ENCODE measurements at regions not wholly inside any gene's neighbourhood (a gene's known extent, or its start where the extent isn't known, plus 50 kb on each side); places are given as distances from the start of the nearest gene placed in this dataset.

DNA sequence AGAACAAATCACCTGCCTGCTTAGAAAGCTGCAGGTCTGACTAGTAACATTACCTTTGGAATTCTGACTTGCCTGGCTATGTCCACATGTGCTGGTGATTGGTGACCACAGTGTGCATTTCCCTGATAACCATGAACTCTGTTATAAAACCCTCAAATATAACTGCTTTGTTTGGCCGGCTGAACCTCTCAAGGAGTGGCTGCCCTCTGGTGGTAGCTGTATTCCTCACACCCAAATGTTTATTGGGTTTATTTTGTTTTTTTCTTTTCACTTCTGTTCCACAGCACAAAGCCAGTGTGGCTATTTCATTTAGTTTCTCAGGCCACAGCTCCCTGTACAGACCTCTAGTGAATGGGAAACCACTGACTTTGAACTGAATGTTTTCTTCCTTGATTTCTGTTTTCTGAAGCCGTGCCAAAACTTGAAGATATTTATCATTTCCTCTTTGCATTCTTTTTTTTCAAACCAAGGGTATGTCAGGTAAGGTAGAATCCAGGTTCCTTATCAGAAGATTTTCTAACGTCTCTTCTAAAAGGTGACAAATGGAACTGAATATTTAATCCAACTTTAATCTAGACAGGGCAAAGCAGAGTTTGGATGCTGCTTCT, 549.0 kb upstream of the VRK2 start:
- no peaks in the 10 kb centered on the region; a peak in 1 of 5 replicates for H3K27me3 ChIP-seq (ENCODE audit: control insufficient read depth in 1 of 2, insufficient read depth in 2 of 2, low read length in 2 of 2)
- peak; percentile 66 for FAIRE-seq
- intact Hi-C loops (cut with micrococcal nuclease; ENCODE audit: unreplicated experiment) (loop anchor here (1.0 to 5.0 kb wide), 2 partner anchors 120 to 1315 kb away; partner anchors contain the start of gene CCDC85A), in situ Hi-C loops (cut with HindIII; ENCODE audit: extremely low pct_ligation_motif_present, low pct_unique_long_range_greater_than_20kb) (loop anchor here (10.0 kb wide), 1 partner anchor 123 kb away; no protein-coding TSS in a partner anchor)
- BruUV-seq (replicated peaks) = no TSS peak
- H3K36me3 ChIP-seq (replicated peaks in 1 of 2; ENCODE audit: control insufficient read depth in 1 of 2, insufficient read depth in 2 of 2, low read length in 2 of 2) = no peaks in the 10 kb centered on the region
- ChIA-PET CTCF (ENCODE audit: low intra/inter-chr PET ratio, low total read pairs) (interaction anchor here (1.4 kb wide), 1 partner anchor 1314 kb away, joined by 13 read pairs; the partner anchor contains the start of gene CCDC85A), POLR2A (no interaction called here)
- ATAC-seq = peak; percentile 88
- H3K79me2 ChIP-seq (ENCODE audit: insufficient read depth, low read length) = no peaks in the 10 kb centered on the region
- H2AFZ ChIP-seq (ENCODE audit: low read length) = no peak overlapping the region
- under 1% methylated on average over 3 of the region's 3 CpGs for WGBS (ENCODE audit: low lambda C conversion rate)
- no peak overlapping the region for H3K4me3 ChIP-seq (replicated peaks in 1 of 3; ENCODE audit: insufficient read depth in 1 of 3, low read depth in 2 of 3, low read length in 3 of 3)
- peak; percentile 50 for DNase-seq (ENCODE audit: low spot score)
- no peak overlapping the region for H3K27ac ChIP-seq (ENCODE audit: extremely low read length, insufficient read depth, low read length)
- H3K9ac ChIP-seq (ENCODE audit: insufficient read depth, low read depth, low read length) = no peak overlapping the region
- H3K9me3 ChIP-seq (ENCODE audit: low read length) = no peaks in the 10 kb centered on the region
- H3K4me1 ChIP-seq (ENCODE audit: insufficient read depth, low read length) = no peaks in the 10 kb centered on the region
- no peak overlapping the region for H3K4me2 ChIP-seq (ENCODE audit: low read depth, low read length)
- no peaks in the 10 kb centered on the region for H4K20me1 ChIP-seq (ENCODE audit: insufficient read depth, low read length)
- TF ChIP-seq ZNF816 (CRISPR knock-in tag; IDR thresholded peaks at IDR 0.05; ENCODE audit: borderline replicate concordance) (no peak), SYNCRIP (IDR thresholded peaks at IDR 0.05; ENCODE audit: insufficient read depth, low read depth, low read length) (no peak), THAP11 (CRISPR knock-in tag; IDR thresholded peaks at IDR 0.05) (no peak), CBX1 (IDR thresholded peaks at IDR 0.05; ENCODE audit: low read depth) (no peak), ZNF775 (CRISPR knock-in tag; IDR thresholded peaks at IDR 0.05; ENCODE audit: borderline replicate concordance) (no peak), MTF2 (CRISPR knock-in tag; IDR thresholded peaks at IDR 0.05; ENCODE audit: borderline replicate concordance) (no peak), RFXAP (CRISPR knock-in tag; IDR thresholded peaks at IDR 0.05; ENCODE audit: borderline replicate concordance) (no peak), RAD21 (CRISPR knock-in tag; IDR thresholded peaks at IDR 0.05) (peak; percentile 41; the same call in 1 of the 2 replicates), SMC3 (IDR thresholded peaks at IDR 0.05; ENCODE audit: low read length) (peak; percentile 69), CCAR2 (optimal IDR thresholded peaks at IDR 0.05; ENCODE audit: low read depth, low read length) (no peak)
- TF ChIP-seq, protein P1, sequence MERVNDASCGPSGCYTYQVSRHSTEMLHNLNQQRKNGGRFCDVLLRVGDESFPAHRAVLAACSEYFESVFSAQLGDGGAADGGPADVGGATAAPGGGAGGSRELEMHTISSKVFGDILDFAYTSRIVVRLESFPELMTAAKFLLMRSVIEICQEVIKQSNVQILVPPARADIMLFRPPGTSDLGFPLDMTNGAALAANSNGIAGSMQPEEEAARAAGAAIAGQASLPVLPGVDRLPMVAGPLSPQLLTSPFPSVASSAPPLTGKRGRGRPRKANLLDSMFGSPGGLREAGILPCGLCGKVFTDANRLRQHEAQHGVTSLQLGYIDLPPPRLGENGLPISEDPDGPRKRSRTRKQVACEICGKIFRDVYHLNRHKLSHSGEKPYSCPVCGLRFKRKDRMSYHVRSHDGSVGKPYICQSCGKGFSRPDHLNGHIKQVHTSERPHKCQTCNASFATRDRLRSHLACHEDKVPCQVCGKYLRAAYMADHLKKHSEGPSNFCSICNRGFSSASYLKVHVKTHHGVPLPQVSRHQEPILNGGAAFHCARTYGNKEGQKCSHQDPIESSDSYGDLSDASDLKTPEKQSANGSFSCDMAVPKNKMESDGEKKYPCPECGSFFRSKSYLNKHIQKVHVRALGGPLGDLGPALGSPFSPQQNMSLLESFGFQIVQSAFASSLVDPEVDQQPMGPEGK (CRISPR knock-in tag; IDR thresholded peaks at IDR 0.05) = no peak
- TF ChIP-seq, protein P2, sequence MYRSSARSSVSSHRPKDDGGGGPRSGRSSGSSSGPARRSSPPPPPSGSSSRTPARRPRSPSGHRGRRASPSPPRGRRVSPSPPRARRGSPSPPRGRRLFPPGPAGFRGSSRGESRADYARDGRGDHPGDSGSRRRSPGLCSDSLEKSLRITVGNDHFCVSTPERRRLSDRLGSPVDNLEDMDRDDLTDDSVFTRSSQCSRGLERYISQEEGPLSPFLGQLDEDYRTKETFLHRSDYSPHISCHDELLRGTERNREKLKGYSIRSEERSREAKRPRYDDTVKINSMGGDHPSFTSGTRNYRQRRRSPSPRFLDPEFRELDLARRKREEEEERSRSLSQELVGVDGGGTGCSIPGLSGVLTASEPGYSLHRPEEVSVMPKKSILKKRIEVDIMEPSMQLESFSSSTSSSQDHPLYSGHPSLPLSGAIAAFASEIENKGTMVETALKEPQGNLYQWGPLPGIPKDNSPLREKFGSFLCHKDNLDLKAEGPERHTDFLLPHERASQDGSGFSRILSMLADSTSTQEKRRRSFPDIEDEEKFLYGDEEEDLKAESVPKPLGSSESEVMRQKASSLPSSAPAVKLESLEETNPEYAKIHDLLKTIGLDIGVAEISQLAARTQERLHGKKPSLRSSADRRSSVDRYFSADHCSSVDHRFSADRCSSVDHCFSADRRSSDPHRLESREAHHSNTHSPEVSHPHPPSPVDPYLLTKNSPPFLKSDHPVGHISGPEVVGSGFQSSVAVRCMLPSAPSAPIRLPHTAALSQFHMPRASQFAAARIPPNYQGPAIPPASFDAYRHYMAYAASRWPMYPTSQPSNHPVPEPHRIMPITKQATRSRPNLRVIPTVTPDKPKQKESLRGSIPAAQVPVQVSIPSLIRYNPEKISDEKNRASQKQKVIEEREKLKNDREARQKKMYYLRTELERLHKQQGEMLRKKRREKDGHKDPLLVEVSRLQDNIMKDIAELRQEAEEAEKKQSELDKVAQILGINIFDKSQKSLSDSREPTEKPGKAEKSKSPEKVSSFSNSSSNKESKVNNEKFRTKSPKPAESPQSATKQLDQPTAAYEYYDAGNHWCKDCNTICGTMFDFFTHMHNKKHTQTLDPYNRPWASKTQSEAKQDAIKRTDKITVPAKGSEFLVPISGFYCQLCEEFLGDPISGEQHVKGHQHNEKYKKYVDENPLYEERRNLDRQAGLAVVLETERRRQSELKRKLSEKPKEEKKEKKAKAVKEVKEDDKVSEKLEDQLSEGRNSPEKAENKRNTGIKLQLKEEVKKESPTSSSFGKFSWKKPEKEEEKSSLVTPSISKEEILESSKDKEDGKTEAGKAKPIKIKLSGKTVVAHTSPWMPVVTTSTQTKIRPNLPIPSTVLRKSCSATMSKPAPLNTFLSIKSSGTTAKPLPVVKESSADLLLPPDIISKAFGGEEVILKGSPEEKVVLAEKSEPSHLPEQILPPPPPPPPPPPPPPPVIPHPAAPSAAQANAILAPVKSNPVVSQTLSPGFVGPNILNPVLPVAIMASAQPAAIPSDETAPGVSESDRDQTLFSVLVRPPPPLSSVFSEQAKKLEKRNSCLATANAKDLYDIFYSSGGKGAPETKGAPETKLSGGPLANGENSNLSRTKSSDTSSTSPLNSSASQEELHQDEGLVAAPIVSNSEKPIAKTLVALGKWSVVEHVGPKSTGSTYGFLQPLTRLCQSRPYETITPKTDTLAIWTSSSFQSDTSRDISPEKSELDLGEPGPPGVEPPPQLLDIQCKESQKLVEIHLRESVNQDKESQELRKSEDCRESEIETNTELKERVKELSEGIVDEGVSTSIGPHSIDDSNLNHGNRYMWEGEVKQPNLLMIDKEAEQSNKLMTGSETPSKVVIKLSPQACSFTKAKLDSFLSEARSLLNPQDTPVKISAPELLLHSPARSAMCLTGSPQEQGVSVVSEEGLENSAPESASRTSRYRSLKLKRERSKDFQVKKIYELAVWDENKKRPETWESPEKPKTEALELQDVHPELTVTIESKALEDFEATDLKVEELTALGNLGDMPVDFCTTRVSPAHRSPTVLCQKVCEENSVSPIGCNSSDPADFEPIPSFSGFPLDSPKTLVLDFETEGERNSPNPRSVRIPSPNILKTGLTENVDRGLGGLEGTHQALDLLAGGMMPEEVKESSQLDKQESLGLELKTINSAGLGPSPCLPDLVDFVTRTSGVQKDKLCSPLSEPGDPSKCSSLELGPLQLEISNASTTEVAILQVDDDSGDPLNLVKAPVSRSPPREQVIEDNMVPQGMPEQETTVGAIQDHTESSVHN (CRISPR knock-in tag; IDR thresholded peaks at IDR 0.05) = no peak
- TF ChIP-seq, protein P3, sequence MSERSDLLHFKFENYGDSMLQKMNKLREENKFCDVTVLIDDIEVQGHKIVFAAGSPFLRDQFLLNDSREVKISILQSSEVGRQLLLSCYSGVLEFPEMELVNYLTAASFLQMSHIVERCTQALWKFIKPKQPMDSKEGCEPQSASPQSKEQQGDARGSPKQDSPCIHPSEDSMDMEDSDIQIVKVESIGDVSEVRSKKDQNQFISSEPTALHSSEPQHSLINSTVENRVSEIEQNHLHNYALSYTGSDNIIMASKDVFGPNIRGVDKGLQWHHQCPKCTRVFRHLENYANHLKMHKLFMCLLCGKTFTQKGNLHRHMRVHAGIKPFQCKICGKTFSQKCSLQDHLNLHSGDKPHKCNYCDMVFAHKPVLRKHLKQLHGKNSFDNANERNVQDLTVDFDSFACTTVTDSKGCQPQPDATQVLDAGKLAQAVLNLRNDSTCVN (CRISPR knock-in tag; IDR thresholded peaks at IDR 0.05; ENCODE audit: borderline replicate concordance) = no peak
